GM06990 (cell line): ENCODE measurements at regions not wholly inside any gene's neighbourhood (a gene's known extent, or its start where the extent isn't known, plus 50 kb on each side); places are given as distances from the start of the nearest gene placed in this dataset.

ENCODE experiments used
- DNase-seq: peaks from one replicate; pipeline ENCODE4 v3.0.0-alpha.2; 2011; ENCODE audit not compliant: insufficient read length; ENCODE audit errors: extremely low read depth
- H3K27me3 ChIP-seq: replicated peaks from 2 replicates; pipeline ENCODE4 v1.6.0; 2011; ENCODE audit warnings: low read length; ENCODE audit not compliant: control insufficient read depth, insufficient read depth
- H3K36me3 ChIP-seq: 2 replicates; pipeline ENCODE4 v1.5.1; 2011; ENCODE audit warnings: low read length; ENCODE audit not compliant: control insufficient read depth, insufficient read depth
- H3K4me3 ChIP-seq: replicated peaks from 2 replicates; pipeline ENCODE4 v1.5.1; 2011; ENCODE audit warnings: low read depth, mild to moderate bottlenecking, control low read depth, low read length
- TF ChIP-seq, protein P1 (sequence below): IDR thresholded peaks from 2 replicates; pipeline ENCODE4 v1.5.1; 2011; ENCODE audit warnings: low read length, control low read depth, mild to moderate bottlenecking, inconsistent platforms; ENCODE audit not compliant: insufficient read depth, poor library complexity, severe bottlenecking

- TF ChIP-seq, protein P1, sequence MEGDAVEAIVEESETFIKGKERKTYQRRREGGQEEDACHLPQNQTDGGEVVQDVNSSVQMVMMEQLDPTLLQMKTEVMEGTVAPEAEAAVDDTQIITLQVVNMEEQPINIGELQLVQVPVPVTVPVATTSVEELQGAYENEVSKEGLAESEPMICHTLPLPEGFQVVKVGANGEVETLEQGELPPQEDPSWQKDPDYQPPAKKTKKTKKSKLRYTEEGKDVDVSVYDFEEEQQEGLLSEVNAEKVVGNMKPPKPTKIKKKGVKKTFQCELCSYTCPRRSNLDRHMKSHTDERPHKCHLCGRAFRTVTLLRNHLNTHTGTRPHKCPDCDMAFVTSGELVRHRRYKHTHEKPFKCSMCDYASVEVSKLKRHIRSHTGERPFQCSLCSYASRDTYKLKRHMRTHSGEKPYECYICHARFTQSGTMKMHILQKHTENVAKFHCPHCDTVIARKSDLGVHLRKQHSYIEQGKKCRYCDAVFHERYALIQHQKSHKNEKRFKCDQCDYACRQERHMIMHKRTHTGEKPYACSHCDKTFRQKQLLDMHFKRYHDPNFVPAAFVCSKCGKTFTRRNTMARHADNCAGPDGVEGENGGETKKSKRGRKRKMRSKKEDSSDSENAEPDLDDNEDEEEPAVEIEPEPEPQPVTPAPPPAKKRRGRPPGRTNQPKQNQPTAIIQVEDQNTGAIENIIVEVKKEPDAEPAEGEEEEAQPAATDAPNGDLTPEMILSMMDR = no peak
- no peak for DNase-seq
- Histone ChIP-seq H3K4me3 (no peak overlapping the region), H3K27me3 (peaks cover 2% of the 10 kb centered on the region; the same call in 1 of the 2 replicates), H3K36me3 (no peaks in the 10 kb centered on the region)
Measured at GRCh38 chr20:4635781-4636180, 50.5 kb upstream of the PRNP start.

- TF ChIP-seq, protein P1 = no peak
- peaks cover 2% of the 10 kb centered on the region; the same call in 1 of the 2 replicates for H3K27me3 ChIP-seq
- H3K36me3 ChIP-seq = no peaks in the 10 kb centered on the region
- no peak for DNase-seq
- H3K4me3 ChIP-seq = no peak overlapping the region
Measured at GRCh38 chr20:4635342-4635741, 50.9 kb upstream of the PRNP start.

GRCh38 chr20:4633780-4634179 lies 52.5 kb upstream of the PRNP start:
- H3K36me3 ChIP-seq = no peaks in the 10 kb centered on the region
- DNase-seq = no peak
- peaks cover 2% of the 10 kb centered on the region; the same call in 1 of the 2 replicates for H3K27me3 ChIP-seq
- H3K4me3 ChIP-seq = no peak overlapping the region
- TF ChIP-seq, protein P1 = no peak

DNA sequence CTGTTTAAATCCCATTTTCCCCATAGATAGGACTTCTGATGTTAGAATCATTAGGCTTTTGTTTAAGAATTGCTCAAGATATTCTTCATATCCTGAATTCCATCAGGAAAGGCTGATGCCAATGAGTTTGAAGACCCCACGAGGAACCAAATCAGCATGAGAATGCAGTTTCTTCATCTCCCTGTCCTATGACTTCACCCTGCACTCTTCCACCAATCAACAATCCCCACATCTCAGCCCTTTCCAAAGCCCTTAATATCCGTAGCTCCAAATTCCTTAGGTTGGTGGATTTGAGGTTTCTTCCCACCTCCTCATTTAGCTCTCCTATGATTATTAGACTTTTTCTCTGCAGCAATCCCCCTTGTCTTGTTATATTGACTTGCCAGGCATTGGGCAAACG lies 52.9 kb upstream of the PRNP start:
- H3K4me3 ChIP-seq = no peak overlapping the region
- TF ChIP-seq, protein P1 = no peak
- DNase-seq = no peak

DNA sequence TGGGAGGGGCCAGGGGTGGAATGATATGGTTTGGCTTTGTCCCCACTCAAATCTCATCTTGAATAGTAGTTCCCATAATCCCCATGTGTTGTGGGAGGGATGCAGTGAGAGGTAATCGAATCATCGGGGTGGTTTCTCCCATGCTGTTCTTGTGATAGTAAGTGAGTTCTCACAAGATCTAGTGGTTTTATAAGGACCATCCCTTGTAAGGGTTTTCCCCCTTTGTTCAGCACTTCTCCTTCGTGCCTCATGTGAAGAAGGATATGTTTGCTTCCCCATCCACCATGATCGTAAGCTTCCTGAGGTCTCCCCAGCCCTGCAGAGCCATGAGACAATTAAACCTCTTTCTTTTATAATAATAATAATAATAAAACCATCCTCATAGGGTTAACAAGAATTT lies 53.4 kb upstream of the PRNP start:
- DNase-seq = no peak
- Histone ChIP-seq H3K36me3 (no peaks in the 10 kb centered on the region), H3K27me3 (peaks cover 2% of the 10 kb centered on the region; the same call in 1 of the 2 replicates), H3K4me3 (no peak overlapping the region)
- TF ChIP-seq, protein P1 = no peak

More for the DNA sequence above, 52.9 kb upstream of the PRNP start:
- Histone ChIP-seq H3K36me3 (no peaks in the 10 kb centered on the region), H3K27me3 (peaks cover 2% of the 10 kb centered on the region; the same call in 1 of the 2 replicates)

DNA sequence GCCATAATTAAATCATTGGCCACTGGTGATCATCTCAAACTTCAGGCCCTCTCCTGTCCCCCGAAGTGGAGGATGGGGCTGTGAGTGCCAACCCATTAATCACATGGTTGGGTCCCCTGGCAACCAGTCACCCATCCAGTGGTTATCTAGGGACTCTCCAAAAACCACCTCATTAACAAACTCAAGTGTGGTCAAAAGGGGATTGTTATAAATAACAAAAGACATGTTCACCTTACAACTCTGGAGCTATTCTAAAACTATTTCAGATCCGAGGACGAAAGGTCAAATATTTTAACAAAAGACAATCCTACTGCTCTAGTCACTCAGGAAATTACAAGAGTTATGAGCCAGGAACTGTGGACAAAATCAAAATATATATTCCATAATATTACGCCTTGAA lies 60.0 kb upstream of the PRNP start:
- peak; percentile 26 for DNase-seq

More for the DNA sequence above, 60.0 kb upstream of the PRNP start:
- TF ChIP-seq, protein P1 = no peak
- H3K36me3 ChIP-seq = no peaks in the 10 kb centered on the region
- no peak overlapping the region for H3K4me3 ChIP-seq
- H3K27me3 ChIP-seq = no peaks in the 10 kb centered on the region
